NCI-H748 treated with DMSO at 0.1 percent for 48 hours (cell line): ENCODE measurements at regions not wholly inside any gene's neighbourhood (a gene's known extent, or its start where the extent isn't known, plus 50 kb on each side); places are given as distances from the start of the nearest gene placed in this dataset.
"Not testable (repeated sequence)": the region's sequence is repeated elsewhere in the genome, so short reads cannot be mapped to it uniquely, and the experiment has no call there.

Experiments
- DNase-seq: peaks from one replicate; lab custom pipeline; 2025; lab: John Stamatoyannopoulos, UW

DNA sequence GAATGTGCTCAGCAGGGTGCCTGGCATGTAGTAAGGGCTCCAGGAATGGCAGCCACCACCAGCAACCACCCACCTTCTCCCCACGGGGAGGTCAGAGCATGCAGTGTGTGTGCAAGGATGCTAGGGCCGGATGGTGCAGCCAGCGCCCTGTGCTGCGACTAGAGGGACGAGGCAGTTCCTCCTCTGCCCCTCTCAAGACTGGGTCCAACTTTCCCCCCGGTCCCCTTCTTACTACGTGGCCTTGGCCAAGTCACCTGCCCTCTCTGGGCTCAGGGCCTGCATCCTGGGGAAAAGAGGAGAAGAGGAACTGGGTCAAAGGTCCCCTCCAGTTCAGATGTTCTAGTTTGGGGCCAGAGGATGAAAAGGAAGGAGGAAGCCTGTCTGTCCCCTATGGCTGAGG is 71.6 kb upstream of the TARDBP start:
- DNase-seq: no peak

GRCh38 chr1:10941891-10942541 is 70.4 kb upstream of the TARDBP start:
- DNase-seq: no peak

GRCh38 chr1:10942542-10942912 is 69.9 kb upstream of the TARDBP start:
- DNase-seq: no peak

- no peak for DNase-seq
Measured at GRCh38 chr1:10943041-10943440, 69.4 kb upstream of the TARDBP start.

DNA sequence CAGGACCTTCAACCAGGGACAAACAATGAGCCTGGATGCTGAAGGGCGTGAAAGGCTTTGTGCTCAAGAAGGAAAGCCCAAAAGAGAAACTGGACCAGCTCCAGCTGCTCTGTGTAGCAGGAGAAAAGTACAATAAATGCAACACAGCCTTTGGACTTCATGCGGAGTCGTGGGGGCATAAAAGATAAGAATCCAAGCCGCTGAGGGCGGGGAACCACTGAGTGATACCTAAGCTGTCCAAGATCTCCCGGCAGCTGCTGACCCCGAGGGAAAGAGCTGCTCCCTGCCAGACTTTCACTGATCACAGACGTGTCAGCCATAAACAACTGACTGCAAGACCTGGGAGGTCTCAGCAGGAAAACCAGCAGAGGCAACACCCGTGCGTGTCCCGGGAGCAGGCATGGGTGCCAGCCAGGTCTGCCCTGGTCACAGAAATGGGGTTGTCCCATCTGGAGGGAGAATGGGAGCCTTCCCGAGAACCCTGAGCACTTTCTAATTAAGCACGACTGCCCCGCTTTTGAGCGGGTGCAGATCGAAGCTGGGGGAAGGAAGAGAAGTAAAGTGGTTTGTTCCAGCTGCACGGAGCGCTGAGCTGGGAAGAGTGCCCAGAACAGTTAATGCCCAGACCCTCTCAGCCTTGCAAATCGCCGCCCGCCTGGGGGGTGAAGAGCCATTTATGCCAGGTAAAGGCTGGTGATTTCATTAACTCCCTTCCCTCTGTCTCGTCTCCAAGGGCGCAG is 68.3 kb upstream of the TARDBP start:
- peak; percentile 51 for DNase-seq

DNA sequence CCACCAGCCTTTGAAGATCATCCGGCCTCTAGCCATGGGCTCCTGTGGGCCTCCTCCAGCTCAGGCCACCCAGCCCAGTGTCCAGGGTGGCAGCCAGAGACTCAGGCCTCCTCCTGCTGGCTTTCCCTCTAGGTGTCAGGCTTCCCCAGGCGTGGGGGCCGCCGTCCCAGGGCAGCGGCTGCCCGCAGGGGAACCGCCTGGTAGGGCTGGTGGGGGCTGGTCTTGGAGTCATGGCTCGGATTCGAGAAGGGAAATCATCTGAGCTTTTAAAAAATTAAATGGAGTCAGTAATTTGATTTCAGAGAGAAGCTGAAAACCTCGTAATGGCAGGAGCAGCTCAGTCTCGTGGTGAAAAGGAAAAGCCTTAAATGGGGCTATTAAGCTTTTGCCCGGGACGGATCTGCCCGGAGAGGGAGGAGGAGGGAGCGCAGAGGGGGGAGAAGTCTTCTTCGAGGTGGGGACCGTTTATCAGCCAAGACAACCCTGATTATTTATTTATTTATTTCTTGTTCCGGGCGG is 66.4 kb upstream of the TARDBP start:
- no peak for DNase-seq

- no peak for DNase-seq
Measured at GRCh38 chr1:10947181-10947580, 65.3 kb upstream of the TARDBP start.

- no peak for DNase-seq
Measured at GRCh38 chr1:10947691-10948462, 64.6 kb upstream of the TARDBP start.

DNA sequence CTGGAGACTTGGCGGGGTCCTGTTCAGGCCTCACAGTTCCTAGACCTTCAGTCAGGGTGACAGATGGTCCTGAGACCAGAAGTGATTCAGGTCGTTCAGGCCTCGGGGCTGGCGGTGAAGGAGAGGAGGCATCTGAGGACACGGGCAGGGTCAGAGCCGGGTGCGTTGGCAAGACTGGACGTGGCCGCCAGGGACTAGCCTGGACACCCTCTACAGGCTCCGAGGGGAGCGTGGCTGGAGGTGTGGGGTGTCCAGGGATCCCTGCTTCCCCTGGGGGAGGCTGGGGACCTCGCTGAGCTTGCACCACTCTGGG is 64.0 kb upstream of the TARDBP start:
- DNase-seq: no peak

- no peak for DNase-seq
Measured at GRCh38 chr1:10950316-10951172, 61.9 kb upstream of the TARDBP start.

- not testable (repeated sequence) for DNase-seq
Measured at GRCh38 chr1:10951298-10951697, 61.2 kb upstream of the TARDBP start.

DNA sequence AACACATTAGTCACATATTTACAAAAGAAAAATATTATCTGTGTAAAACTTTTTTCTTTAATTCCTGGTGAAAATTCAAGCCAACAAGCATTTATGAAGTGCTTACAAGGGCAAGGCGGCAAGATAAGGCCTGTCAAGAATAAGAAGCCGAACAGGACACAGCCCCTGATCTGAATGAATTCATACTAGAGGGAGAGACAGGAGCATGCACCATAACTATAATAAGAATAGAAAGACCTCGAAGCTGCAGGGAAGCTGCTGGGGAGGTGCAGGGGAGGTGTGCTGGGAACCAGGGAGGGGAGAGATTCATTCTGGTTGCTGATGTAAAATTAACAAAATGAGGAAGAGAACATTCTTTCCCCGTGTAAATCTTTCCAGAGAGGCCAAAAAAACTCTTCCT is 60.5 kb upstream of the TARDBP start:
- DNase-seq: no peak

DNA sequence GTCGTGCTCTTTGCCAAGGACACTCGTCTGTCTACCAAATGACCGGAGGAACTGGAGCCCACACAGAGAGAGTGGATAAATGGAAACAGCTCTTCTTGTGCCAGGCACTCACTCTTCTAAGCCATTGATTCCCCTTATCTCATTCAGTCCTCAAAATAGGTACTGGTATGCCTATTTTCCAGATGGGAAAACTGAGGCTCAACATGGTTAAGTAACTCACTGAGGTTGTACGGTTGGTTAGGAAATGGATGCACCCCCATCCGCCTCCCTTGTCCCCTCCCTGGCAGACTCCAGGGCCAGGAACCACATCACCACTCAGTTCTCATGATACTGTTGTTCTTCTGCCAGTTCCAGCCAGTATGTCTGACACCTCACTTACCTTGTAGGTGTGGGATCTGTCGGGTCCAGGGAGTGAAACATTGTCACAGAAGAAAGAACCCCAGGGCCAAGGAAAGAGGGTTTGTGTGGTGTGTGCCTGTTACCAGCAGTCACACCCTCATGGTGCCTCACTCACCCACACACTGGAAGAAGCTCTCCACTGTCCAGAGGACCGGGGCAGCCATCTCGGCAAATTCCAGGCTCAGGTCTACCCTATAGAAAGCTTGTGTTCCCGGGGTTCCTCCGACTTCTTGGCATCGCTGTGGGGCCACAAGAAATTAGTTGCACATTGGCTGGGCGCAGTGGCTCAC is 58.8 kb upstream of the TARDBP start:
- DNase-seq: no peak

GRCh38 chr1:10957133-10957532 is 55.3 kb upstream of the TARDBP start:
- no peak for DNase-seq

- DNase-seq: peak; percentile 85
Measured at GRCh38 chr1:10958614-10959013, 53.8 kb upstream of the TARDBP start.

GRCh38 chr1:10960411-10961299 is 51.8 kb upstream of the TARDBP start:
- peak; percentile 57 for DNase-seq

DNA sequence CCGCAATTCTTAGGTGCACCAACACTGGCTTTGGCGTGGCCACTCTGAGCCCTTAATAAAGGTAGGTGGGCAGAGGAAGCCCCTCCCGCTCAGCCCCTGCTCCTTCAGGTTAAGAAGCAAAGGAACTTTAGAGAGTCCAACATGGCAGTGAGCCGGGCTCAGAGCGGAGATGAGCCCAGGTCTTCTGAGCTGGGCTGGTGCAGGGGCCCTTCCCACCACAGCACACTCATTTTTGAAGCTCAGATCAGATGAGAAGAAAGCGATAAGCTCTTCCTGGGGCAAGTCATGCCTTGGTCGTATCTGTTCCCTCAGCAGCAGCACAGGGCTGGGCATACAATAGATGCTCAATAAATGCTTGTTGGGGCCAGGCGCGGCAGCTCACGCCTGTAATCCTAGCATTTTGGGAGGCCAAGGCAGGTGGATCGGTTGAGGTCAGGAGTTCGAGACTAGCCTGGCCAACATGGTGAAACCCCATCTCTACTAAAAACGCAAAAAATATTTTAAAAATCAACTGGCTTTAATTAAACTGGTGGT is 51.1 kb upstream of the TARDBP start:
- DNase-seq: no peak

GRCh38 chr1:10962483-10962882 is 50.0 kb upstream of the TARDBP start:
- peak; percentile 63 for DNase-seq
